BLaER1 (cell line): ENCODE measurements at regions not wholly inside any gene's neighbourhood (a gene's known extent, or its start where the extent isn't known, plus 50 kb on each side); places are given as distances from the start of the nearest gene placed in this dataset.

Source experiments
- H3K27ac ChIP-seq: shearing (Covaris generic); formaldehyde crosslinking; 2 replicates; pipeline ENCODE4 v1.8.1; 2022
- H3K27me3 ChIP-seq: shearing (Covaris generic); formaldehyde crosslinking; 2 replicates; pipeline ENCODE4 v1.8.1; 2022
- H3K36me3 ChIP-seq: shearing (Covaris generic); formaldehyde crosslinking; 2 replicates; pipeline ENCODE4 v1.8.1; 2022
- H3K4me1 ChIP-seq: shearing (Covaris generic); formaldehyde crosslinking; 2 replicates; pipeline ENCODE4 v1.8.1; 2022
- H3K4me2 ChIP-seq: shearing (Covaris generic); formaldehyde crosslinking; 2 replicates; pipeline ENCODE4 v1.8.1; 2022
- H3K4me3 ChIP-seq: shearing (Covaris generic); formaldehyde crosslinking; 2 replicates; pipeline ENCODE4 v1.8.1; 2022
- H3K9ac ChIP-seq: shearing (Covaris generic); formaldehyde crosslinking; 2 replicates; pipeline ENCODE4 v1.8.1; 2022
- H3K9me3 ChIP-seq: shearing (Covaris generic); formaldehyde crosslinking; 2 replicates; pipeline ENCODE4 v1.8.1; 2022
- H4K20me1 ChIP-seq: shearing (Covaris generic); formaldehyde crosslinking; 2 replicates; pipeline ENCODE4 v1.8.1; 2022
- Cebpa-rat ChIP-seq: shearing (Covaris generic); IDR thresholded peaks from 2 replicates; pipeline ENCODE4 v1.8.1; 2022

DNA sequence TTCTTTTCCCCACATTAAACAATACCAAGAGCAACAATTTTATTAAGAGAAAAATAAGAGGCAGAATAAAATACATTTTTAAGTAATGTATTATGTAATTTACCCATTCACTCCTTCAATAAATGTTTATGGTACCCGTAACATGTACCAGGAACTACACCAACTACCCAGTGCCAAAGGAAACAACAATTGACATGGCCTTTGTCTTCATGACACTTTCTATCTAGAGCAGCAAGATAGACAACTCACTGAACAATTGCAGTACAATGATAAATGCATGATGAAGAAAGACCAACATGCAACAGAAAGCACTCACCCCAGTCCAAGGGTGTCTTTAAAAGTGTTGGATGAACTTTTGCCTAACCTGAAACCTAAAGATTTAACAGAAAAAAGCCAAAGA is 493.8 kb downstream of the IGSF11 start:
- Histone ChIP-seq H3K4me3 (no peak overlapping the region), H3K36me3 (no peaks in the 10 kb centered on the region), H3K9me3 (no peaks in the 10 kb centered on the region), H3K27me3 (no peaks in the 10 kb centered on the region), H4K20me1 (no peaks in the 10 kb centered on the region), H3K4me2 (no peak overlapping the region), H3K4me1 (no peaks in the 10 kb centered on the region), H3K9ac (no peak overlapping the region), H3K27ac (no peak overlapping the region)
- TF ChIP-seq Cebpa-rat = no peak

GRCh38 chr3:118541796-118542195 is 492.9 kb downstream of the IGSF11 start:
- Histone ChIP-seq H3K9ac (no peak overlapping the region), H3K27ac (no peak overlapping the region), H3K4me1 (no peaks in the 10 kb centered on the region), H3K4me3 (no peak overlapping the region), H3K4me2 (no peak overlapping the region), H4K20me1 (no peaks in the 10 kb centered on the region), H3K9me3 (no peaks in the 10 kb centered on the region), H3K27me3 (no peaks in the 10 kb centered on the region), H3K36me3 (no peaks in the 10 kb centered on the region)
- no peak for TF ChIP-seq Cebpa-rat

DNA sequence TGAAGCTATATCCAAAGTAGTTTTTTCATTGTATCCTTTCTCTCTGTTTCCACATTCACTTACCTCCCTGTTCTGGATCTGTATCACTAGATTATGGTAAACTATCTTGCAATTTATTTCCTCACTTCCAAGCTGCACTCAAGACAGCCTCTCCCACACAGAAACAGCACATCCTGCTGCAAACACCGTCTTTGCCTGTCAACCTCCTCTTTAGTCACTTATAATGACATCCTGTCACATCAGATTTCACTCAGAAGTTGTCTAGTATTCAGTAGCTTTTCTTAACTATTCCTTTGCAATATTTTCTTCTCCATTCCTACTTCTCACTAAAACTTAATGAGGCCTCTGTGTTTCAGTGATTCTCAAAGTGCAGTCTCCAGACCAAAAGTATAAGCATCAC is 490.8 kb downstream of the IGSF11 start:
- Histone ChIP-seq H3K4me1 (no peaks in the 10 kb centered on the region), H3K9me3 (no peaks in the 10 kb centered on the region), H4K20me1 (no peaks in the 10 kb centered on the region), H3K4me2 (no peak overlapping the region), H3K27ac (no peak overlapping the region), H3K9ac (no peak overlapping the region), H3K4me3 (no peak overlapping the region), H3K27me3 (no peaks in the 10 kb centered on the region), H3K36me3 (no peaks in the 10 kb centered on the region)
- no peak for TF ChIP-seq Cebpa-rat

- no peak for TF ChIP-seq Cebpa-rat
- Histone ChIP-seq H3K4me1 (no peaks in the 10 kb centered on the region), H4K20me1 (no peaks in the 10 kb centered on the region), H3K27me3 (no peaks in the 10 kb centered on the region), H3K36me3 (no peaks in the 10 kb centered on the region), H3K27ac (no peak overlapping the region), H3K4me3 (no peak overlapping the region), H3K9ac (no peak overlapping the region), H3K9me3 (no peaks in the 10 kb centered on the region), H3K4me2 (no peak overlapping the region)
Measured at GRCh38 chr3:118544458-118544857, 490.2 kb downstream of the IGSF11 start.

DNA sequence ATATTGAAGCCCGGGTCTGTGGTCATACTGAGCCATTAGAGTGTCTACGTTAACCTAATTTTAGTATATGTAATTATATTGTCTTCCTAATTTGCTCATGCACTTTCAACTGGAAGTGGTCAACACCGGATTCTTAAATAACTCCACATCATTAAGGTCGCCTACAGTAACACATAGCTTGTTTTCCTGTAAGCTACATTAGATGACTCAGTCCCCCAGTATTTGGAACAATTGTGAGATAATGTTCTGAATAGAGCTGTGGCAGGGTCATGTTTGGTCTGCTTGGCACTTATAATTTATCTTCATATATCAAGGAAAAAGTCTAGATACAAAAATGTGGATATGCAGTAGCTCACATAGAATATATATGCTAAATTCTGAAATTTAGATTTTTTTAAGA is 486.2 kb downstream of the IGSF11 start:
- Histone ChIP-seq H3K27ac (no peak overlapping the region), H3K9ac (no peak overlapping the region), H4K20me1 (no peaks in the 10 kb centered on the region), H3K9me3 (no peaks in the 10 kb centered on the region), H3K4me3 (no peak overlapping the region), H3K4me1 (no peaks in the 10 kb centered on the region), H3K4me2 (no peak overlapping the region), H3K36me3 (no peaks in the 10 kb centered on the region), H3K27me3 (no peaks in the 10 kb centered on the region)
- no peak for TF ChIP-seq Cebpa-rat

- Histone ChIP-seq H3K9ac (no peak overlapping the region), H3K27ac (no peak overlapping the region), H3K4me1 (no peaks in the 10 kb centered on the region), H3K4me3 (no peak overlapping the region), H3K27me3 (no peaks in the 10 kb centered on the region), H3K36me3 (no peaks in the 10 kb centered on the region), H3K4me2 (no peak overlapping the region), H4K20me1 (no peaks in the 10 kb centered on the region), H3K9me3 (no peaks in the 10 kb centered on the region)
- TF ChIP-seq Cebpa-rat = no peak
Measured at GRCh38 chr3:118550122-118550521, 484.5 kb downstream of the IGSF11 start.

DNA sequence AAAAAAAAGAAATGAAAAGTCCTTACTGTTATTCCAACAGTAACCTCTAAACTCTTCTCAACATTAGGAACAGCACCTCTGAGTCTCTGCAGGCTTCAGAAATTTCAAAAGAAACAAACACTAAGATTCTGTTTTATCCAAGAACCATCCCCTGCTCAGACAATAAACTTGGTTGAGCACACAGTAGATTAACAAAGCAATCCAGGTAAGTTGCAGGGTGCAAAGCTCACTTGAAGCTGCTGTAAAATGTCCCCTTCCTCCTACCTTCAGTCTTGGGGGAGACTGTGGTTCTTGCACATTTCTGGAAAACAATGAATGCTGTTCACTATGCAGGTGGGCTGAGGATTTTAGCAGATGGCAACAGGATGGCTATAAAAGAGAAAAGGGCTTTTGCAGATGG is 484.1 kb downstream of the IGSF11 start:
- Histone ChIP-seq H3K4me2 (no peak overlapping the region), H3K36me3 (no peaks in the 10 kb centered on the region), H3K27me3 (no peaks in the 10 kb centered on the region), H3K4me3 (no peak overlapping the region), H4K20me1 (no peaks in the 10 kb centered on the region), H3K9ac (no peak overlapping the region), H3K4me1 (no peaks in the 10 kb centered on the region), H3K9me3 (no peaks in the 10 kb centered on the region), H3K27ac (no peak overlapping the region)
- no peak for TF ChIP-seq Cebpa-rat

- Histone ChIP-seq H3K4me2 (no peak overlapping the region), H3K9me3 (no peaks in the 10 kb centered on the region)
- no peak for TF ChIP-seq Cebpa-rat
Measured at GRCh38 chr3:118554148-118554838, 480.4 kb downstream of the IGSF11 start.

GRCh38 chr3:118556983-118557382 is 477.7 kb downstream of the IGSF11 start:
- Histone ChIP-seq H3K27ac (no peak overlapping the region), H3K36me3 (no peaks in the 10 kb centered on the region), H4K20me1 (no peaks in the 10 kb centered on the region), H3K4me1 (no peaks in the 10 kb centered on the region), H3K4me3 (no peak overlapping the region), H3K9me3 (no peaks in the 10 kb centered on the region), H3K4me2 (no peak overlapping the region), H3K27me3 (no peaks in the 10 kb centered on the region), H3K9ac (no peak overlapping the region)
- TF ChIP-seq Cebpa-rat = no peak

More at GRCh38 chr3:118554148-118554838, 480.4 kb downstream of the IGSF11 start:
- Histone ChIP-seq H4K20me1 (no peaks in the 10 kb centered on the region), H3K27ac (no peak overlapping the region), H3K9ac (no peak overlapping the region), H3K4me1 (no peaks in the 10 kb centered on the region), H3K4me3 (no peak overlapping the region), H3K27me3 (no peaks in the 10 kb centered on the region), H3K36me3 (no peaks in the 10 kb centered on the region)

GRCh38 chr3:118557513-118557912 is 477.1 kb downstream of the IGSF11 start:
- H3K9ac ChIP-seq = no peak overlapping the region
- no peak overlapping the region for H3K4me2 ChIP-seq
- H3K27me3 ChIP-seq = no peaks in the 10 kb centered on the region
- H3K4me3 ChIP-seq = no peak overlapping the region
- no peak for TF ChIP-seq Cebpa-rat
- no peaks in the 10 kb centered on the region for H3K36me3 ChIP-seq
- no peaks in the 10 kb centered on the region for H3K9me3 ChIP-seq
- H3K4me1 ChIP-seq = no peaks in the 10 kb centered on the region
- no peak overlapping the region for H3K27ac ChIP-seq
- H4K20me1 ChIP-seq = no peaks in the 10 kb centered on the region

DNA sequence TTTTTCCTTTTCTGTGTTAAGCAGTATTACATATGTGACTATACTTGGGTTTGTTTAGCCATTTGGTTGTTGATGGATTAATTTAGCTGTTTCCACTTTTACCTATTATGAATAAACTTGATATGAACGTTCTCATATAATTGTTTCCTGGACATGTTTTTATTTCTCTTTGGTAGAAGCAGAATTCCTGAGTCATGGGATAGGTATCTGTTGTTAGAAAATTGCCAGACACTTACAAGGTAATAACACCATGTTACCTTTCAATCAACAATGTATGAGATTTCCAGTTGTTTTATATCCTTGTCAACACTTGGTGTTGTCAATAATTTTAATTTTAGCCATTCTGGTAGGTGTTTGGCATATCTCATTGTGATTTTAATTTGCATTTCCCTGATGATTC is 475.4 kb downstream of the IGSF11 start:
- Histone ChIP-seq H3K27ac (no peak overlapping the region), H3K9ac (no peak overlapping the region), H3K4me3 (no peak overlapping the region), H3K36me3 (no peaks in the 10 kb centered on the region), H3K4me2 (no peak overlapping the region), H3K4me1 (no peaks in the 10 kb centered on the region), H3K9me3 (no peaks in the 10 kb centered on the region), H4K20me1 (no peaks in the 10 kb centered on the region), H3K27me3 (no peaks in the 10 kb centered on the region)
- TF ChIP-seq Cebpa-rat = no peak
